Hepatic stellate cell (primary cell): ENCODE measurements at regions not wholly inside any gene's neighbourhood (a gene's known extent, or its start where the extent isn't known, plus 50 kb on each side); places are given as distances from the start of the nearest gene placed in this dataset.

Experiments
- DNase-seq: peaks from one replicate; pipeline ENCODE4 v3.0.0; 2011; ENCODE audit warnings: low spot score

DNA sequence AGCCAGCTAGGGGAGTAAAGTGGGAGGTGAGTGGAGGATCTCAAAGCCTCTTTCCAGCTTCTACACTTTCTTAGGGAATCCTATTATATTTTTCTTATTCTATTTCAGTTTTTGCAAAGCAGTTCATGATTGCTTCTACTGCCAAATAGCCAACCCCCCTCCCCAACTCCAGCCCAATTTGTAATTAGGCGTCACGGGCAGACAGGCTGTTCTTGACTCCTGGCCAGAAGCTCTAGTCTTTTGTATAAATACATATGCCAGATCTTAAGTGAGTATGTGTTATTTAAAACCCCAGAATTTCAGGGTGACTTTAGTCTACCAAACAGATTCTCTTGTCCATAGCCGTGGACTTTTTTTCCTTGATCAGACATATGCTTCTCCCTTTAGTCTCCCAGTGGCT, 255.2 kb downstream of the BUB3 start:
- no peak for DNase-seq

- no peak for DNase-seq
Observed at GRCh38 chr10:123409884-123410283, 255.7 kb downstream of the BUB3 start.

DNA sequence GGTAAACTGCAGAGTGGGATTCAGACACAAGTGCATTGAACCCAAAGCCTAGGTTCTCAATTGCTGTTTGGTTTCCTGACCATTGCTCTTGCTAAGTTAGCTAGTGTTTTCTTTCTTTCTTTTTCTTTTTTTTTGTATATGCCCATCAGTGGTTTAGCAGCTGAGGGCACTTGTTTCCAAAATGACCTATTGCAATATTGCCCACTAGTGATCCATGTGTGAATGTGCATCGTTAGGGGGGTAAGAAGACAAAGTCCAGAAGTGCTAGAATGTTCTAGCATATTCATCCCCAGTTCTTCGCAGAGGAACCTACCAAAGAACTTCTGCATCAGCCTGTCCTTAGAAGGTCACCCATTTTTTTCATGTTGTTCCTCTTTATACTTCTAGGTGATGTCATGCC, 252.8 kb upstream of the GPR26 start:
- DNase-seq = no peak

DNA sequence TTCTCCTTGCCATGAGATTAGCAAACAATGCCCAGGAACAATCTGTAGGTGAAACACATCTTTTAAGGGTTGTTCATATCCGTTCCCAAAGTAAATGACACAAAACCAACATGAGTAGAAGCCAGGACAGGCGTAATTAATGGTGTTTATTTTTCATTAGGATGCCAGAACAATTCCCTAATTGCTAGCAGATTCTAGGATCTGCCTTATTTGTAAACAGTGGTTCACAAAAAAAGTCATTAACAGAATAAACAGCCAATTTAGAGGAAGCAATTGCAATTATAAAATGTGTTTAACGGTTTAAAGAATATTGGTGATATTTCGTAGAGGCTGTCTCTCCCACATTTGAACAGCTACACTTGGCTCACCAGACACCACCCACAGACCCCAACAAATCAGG, 250.6 kb upstream of the GPR26 start:
- DNase-seq = no peak

GRCh38 chr10:123417414-123417813, 248.7 kb upstream of the GPR26 start:
- no peak for DNase-seq

GRCh38 chr10:123421461-123421860, 244.7 kb upstream of the GPR26 start:
- no peak for DNase-seq

- no peak for DNase-seq
Observed at GRCh38 chr10:123422261-123422660, 243.9 kb upstream of the GPR26 start.

DNA sequence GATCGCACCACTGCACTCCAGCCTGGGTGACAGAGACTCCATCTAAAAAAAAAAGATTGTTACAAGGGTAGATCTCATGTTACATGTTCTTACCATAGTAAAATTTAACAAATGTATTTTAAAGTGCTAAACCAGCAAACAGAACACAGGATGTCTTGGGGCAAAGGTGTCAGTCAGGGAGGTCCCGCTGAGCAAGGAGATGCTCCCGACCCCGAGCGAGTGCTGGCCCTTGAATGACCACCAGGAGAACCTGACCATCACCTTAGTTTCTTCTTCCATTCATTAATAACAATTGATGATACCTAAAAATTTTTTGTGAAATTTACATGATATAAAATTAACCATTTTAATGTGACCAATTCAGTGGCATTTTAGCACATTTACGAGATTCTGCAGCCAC, 241.6 kb upstream of the GPR26 start:
- DNase-seq = no peak

DNA sequence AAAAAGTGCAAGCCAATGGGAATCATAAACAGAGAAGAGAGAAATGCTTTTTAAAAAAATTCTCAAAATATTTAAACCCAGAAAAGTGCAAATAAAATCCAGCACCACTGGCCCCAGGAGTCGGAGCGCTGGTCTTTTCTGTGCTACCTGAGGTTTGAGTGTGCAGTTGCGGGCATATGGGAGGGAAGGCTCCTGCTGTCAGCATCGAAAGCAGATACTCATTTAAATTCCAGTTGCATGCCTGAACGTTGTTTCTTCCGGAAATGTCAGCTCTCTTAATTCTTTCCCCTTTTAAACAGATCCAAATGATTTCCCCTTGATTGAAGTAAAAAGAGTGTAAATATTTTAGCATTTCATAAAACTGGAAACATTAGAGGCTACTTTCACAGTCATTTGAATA, 240.5 kb upstream of the GPR26 start:
- DNase-seq = no peak

- no peak for DNase-seq
Observed at GRCh38 chr10:123427165-123427786, 238.9 kb upstream of the GPR26 start.

DNA sequence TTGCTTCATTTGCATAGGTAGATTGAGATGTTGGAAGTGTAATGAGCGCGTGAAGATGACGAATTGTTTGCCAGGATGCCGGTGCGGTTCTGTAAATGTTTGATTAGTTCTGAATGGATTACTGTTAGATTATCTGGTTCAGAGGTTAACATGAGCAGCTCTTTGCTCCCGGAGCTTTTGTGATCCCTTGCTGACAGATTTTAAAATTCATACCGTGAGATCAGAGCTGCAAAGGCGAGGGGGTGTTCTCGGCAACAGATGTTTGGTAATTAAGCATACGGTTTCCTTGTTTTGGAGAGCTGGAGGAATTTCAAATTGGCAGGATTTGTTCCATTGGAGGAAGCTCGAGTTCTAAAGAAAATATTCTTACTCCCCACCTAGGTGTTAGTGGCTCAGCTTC, 237.8 kb upstream of the GPR26 start:
- DNase-seq = no peak

DNA sequence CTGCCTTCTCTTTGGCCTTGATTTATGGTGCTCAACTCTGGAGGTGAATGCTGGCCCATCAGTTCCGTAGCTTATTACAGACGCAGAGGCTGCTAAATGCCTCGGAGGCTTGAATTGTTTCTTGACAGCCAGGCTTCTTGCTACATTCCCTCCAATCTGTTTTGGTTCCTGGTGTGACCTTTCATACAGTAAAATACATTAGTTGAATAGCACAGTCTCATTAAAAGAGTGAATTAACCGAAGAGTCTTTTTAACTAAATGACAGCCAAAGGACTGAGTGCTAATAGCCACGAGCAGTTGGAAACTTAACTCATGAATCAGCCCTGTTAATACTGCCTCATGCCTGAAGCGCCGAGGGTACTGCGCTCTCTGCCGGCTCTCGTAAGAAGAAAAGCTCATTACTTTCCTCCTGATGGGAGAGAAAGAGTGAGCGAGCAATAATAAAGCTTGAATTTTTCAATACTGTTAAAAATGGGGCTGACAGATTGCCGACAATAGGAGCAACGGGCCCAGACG, 236.4 kb upstream of the GPR26 start:
- no peak for DNase-seq

DNA sequence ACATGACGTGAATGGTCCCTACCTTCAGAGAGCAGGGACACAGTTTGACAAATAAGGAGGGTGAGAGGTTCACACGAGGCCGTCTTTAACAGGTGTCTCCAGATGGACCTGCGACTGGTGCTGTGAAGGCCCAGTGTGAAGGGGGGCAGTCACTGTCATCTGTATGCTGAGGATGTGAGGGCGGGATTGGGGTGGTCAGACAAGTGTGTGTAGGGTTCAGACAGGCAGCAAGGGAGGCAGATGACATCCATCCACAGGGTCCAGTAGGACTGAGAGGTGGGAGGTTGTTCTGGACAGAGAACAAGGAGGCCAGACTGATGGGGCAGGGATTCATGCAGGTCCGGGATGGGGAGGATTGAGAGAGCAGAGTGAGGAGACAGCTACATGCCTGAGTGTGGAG, 232.6 kb upstream of the GPR26 start:
- no peak for DNase-seq

DNA sequence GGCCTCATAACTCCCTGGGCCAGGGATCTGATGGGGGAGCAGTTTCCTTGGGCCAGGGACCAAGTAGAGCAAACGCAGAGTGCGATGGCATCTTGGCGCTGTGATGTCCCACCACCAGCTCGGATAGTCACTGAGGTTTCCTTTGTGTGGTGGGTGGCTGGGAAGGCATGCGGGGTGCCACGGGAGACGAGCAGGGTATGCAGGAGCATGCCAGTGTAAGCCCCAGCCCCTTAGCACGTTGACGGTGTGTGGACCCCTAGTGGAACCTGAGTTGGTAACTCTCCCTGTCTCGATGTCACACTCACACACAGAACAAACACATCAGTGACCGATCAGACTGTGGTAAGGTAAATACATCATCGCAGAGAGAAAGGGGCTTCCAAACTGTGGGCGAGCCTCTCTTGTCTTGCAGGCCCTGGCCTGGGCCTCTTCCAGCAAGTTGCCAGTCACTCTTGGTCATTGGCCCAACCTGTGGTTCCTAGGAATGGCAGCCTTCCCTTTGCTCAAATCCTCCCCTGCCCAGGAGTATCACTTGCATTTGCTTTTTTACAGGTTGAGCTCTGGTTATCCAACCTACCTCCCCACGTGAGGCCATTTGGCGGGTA, 231.6 kb upstream of the GPR26 start:
- no peak for DNase-seq

- no peak for DNase-seq
Observed at GRCh38 chr10:123442901-123443300, 223.3 kb upstream of the GPR26 start.

DNA sequence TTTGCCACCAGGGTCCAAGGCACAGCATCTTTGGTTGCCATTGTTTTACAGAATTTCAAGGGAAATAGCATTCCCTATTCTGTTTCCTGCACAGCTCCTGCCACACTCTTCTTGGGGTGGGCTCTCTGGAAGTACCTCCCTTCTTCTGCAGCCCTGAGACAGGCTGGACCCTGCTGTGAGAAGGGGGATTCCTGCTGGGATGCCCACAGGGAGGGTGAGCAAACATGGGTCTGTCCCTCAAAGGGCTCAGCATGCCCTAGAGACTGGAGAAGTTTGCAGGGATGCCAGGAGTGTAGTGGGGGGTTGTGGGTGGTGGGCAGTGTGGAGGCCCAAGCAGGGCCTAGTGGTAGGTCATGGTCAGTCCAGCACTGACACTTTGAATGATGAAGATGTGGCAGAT, 222.2 kb upstream of the GPR26 start:
- DNase-seq = no peak

DNA sequence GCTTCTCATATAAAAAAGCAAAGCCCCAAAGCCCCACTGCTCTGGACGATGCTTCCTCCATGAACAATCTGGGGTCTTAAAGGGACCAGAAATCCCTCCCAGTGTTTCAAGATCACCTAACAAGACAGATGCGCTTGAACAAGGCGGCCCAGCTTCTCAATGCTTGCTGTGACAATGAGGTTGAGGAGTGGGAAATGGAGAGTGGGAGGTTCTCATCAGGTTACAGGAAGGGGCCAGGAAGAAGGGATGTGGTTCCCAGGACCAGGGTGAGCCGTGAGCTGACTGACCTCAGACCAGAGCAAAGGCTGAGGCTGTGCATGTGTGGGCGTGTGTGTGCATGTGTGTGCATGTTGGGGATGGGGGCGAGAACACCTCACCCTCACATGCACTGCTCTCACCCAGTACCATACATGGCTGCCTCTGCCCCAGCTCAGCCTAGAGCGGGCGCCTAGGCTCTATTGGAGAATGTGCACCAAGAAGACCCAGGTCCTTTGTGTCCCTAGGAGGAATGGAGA, 220.8 kb upstream of the GPR26 start:
- DNase-seq = no peak

DNA sequence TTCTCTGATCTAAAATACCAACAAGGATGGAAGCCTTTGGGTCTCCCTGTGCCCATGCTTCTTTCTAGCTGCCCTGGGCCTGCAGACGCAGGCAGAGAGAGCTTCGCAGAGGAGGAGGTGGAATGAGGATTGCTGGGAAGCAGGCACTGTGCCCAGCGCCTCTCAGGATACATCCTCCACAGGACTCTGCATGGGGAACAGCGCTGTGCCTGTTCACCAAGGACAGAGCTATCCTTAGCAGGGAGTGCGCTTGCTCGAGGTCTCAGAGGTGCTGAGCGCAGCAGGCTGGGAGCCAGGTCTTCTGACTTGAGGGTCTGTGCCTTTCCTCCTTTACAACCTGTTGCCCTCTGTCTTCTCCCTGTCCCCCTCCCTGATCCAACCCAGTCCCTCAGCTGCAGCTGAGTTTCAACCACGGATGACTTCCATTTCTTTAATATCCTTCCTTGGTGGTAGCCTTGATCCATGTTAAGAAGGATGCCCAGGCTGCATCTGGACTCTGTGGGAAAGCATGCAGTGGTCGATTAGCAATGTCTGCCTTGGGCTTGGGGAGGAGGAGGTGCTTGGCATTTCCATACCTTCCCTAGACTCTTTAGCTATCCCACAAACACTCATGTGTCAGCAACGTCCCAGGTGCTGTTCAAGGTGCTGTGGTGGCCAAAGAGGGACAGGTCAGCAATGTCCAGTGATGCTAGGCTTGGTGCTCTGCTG, 219.6 kb upstream of the GPR26 start:
- DNase-seq = no peak

DNA sequence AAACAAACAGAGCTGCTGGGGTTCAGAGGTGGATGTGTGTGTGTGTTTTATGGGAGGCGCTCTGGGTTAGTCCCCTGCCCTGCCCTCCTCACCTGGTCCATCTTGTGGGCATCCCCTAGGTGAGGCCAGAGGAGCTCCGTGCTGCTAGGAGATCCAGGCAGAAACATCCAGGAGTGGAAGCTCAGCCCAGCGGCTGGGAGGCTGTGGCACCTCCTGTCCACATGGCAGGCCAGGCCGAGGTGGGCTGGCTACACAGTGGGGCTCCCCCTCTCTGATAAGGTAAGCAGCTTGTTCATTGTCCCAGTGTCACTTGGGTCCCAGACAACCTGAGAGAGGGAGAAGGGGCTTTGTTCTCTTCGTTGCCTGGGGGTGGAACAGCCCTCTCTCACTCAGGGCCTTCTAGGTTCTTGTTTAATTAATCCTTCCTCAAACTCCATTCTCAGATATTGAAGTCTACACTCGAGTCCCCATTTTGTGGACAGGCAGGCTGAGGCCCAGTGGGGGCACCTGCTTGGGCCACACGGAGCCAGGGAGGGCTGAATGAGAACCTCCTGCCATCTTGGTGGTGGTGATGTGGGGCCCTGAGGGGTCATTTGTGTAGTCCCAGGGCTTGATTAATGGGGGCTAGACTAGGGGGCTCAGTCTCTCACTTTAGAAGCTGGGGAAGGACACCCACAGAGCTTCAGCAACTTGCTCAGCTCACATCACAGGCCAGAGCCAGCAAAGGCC, 216.8 kb upstream of the GPR26 start:
- no peak for DNase-seq

DNA sequence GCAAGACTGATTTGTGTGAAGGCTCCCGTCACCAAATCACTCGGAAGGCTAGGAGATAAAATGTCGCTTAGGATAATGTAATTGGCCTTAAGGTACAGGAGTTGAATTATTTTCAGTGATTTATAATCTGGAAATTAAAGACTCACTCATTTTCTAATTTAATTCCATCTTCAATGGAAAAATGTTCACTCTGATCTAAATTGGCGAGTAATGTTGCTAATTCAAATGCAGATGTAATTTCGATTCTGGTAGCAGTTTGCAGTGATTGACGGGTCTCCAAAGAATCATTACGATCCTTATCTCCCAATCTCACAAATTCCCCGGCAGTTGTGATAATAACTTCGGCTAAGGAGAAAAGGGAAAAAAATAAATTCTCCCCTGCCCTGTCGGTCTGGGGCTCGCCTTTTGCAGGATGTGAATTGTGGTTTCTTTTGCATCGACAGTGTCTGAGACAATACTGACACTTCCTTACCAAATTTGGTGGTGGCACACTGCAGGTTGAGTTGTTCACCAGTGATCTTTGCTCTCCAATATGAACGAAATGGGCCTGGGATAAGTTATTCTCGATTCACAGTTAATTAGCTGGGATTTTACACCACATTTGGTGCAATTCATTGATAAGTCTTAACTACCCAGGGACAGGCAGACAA, 215.1 kb upstream of the GPR26 start:
- DNase-seq = no peak

GRCh38 chr10:123451618-123452245, 214.4 kb upstream of the GPR26 start:
- no peak for DNase-seq

DNA sequence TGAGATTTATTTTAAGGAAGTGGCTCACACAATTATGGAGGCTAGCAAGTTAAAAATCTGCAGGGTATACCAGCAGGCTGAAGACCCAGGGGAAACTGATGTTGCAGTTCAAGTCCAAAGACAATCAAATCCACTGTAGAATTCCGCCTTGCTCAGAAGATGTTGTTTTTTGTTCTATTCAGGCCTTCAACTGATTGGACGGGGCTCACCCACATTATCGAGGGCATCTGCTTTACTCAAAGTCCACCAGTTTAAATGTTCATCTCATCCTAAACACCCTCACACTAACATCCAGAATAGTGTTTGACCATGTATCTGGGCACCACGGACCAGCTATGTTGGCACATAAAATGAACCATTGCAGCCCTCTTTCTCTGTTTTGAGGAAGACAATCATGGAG, 211.2 kb upstream of the GPR26 start:
- no peak for DNase-seq
